Lower leg skin (tissue), 3 donors: ENCODE measurements at regions not wholly inside any gene's neighbourhood (a gene's known extent, or its start where the extent isn't known, plus 50 kb on each side); places are given as distances from the start of the nearest gene placed in this dataset.

Source experiments
- POLR2A ChIP-seq, 2 donors: fragments of 450-650 bp; IDR thresholded peaks; one replicate each; pipeline ENCODE4 v1.6.1; 2016 to 2017; ENCODE audit warnings: antibody characterized with exemption in 2 of 2, mild to moderate bottlenecking in 1 of 2, moderate library complexity in 1 of 2
- TF ChIP-seq, protein P1 (sequence below), 3 donors: fragments of 450-650 bp; IDR thresholded peaks; one replicate each; pipeline ENCODE4 v1.5.1; 2016; ENCODE audit warnings: antibody characterized with exemption in 3 of 3, mild to moderate bottlenecking in 3 of 3, moderate library complexity in 2 of 3

- TF ChIP-seq, protein P1, sequence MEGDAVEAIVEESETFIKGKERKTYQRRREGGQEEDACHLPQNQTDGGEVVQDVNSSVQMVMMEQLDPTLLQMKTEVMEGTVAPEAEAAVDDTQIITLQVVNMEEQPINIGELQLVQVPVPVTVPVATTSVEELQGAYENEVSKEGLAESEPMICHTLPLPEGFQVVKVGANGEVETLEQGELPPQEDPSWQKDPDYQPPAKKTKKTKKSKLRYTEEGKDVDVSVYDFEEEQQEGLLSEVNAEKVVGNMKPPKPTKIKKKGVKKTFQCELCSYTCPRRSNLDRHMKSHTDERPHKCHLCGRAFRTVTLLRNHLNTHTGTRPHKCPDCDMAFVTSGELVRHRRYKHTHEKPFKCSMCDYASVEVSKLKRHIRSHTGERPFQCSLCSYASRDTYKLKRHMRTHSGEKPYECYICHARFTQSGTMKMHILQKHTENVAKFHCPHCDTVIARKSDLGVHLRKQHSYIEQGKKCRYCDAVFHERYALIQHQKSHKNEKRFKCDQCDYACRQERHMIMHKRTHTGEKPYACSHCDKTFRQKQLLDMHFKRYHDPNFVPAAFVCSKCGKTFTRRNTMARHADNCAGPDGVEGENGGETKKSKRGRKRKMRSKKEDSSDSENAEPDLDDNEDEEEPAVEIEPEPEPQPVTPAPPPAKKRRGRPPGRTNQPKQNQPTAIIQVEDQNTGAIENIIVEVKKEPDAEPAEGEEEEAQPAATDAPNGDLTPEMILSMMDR (IDR thresholded peaks at IDR 0.05), result no peak
- TF ChIP-seq POLR2A (IDR thresholded peaks at IDR 0.05), result no peak
Measured at GRCh38 chr1:79355090-79355489, 348.6 kb upstream of the ADGRL4 start.
